ENCODE measurements at regions not wholly inside any gene's neighbourhood (a gene's known extent, or its start where the extent isn't known, plus 50 kb on each side); places are given as distances from the start of the nearest gene placed in this dataset.
"Not testable (repeated sequence)": the region's sequence is repeated elsewhere in the genome, so short reads cannot be mapped to it uniquely, and the experiment has no call there.

DNA sequence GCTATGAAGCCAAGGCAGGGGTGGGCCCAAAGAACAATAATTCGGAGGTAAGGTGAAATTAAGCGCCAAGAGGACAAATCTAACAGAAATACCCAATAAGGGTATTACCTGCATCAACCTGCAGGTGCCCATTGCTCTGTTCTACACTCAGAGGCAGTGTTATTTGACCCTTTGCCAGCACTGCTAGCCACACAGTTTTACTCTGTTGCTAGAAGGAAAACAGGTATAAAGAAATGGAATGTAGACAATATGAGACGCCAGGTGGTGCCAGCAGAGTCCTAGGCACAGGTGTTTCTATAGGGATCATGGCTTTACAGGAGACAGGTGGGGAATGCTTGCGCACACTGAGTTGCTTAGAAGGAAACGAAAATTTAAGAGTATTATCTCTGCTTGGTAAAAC is 201.3 kb downstream of the HTR1A start:
- TF ChIP-seq, protein P1, sequence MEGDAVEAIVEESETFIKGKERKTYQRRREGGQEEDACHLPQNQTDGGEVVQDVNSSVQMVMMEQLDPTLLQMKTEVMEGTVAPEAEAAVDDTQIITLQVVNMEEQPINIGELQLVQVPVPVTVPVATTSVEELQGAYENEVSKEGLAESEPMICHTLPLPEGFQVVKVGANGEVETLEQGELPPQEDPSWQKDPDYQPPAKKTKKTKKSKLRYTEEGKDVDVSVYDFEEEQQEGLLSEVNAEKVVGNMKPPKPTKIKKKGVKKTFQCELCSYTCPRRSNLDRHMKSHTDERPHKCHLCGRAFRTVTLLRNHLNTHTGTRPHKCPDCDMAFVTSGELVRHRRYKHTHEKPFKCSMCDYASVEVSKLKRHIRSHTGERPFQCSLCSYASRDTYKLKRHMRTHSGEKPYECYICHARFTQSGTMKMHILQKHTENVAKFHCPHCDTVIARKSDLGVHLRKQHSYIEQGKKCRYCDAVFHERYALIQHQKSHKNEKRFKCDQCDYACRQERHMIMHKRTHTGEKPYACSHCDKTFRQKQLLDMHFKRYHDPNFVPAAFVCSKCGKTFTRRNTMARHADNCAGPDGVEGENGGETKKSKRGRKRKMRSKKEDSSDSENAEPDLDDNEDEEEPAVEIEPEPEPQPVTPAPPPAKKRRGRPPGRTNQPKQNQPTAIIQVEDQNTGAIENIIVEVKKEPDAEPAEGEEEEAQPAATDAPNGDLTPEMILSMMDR (IDR thresholded peaks at IDR 0.05; ENCODE audit: control extremely low read depth, extremely low read depth, low read depth, missing control alignments): no peak
- ChIA-PET POLR2A (no interaction called here), CTCF (no interaction called here)
- DNase-seq (ENCODE audit: extremely low spot score): no peak

DNA sequence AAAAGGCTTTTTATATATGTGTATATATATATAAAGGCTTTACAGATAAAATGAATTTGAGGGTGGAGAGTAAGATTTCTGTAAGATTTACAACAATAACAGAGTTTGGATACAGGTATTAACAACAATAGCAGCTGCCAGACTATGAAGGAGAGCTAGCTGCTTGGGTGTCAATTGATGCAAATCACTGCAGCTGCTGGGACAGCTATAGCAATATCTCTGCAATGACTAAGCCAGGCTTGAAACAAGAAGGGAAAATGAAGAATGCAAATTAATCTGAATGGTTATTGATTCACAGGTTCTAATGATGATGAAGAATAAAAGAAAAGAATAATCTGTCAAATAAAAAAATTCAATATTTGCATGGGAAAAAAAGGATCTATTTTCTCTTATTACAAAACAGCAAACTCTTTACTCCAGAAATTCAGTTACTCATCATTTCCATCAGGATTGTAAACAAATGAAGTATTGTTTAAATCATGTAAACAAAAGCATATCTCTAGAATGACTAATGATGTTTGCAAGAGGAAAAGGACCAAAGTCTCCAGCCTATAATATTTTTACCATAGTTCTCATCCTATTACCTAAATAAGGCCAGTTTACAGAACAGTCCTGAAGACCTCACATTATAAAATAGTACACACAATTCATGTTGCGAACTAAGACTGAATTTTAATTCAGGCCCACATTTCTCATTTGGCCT is 219.0 kb downstream of the HTR1A start:
- ChIA-PET POLR2A (no interaction called here), CTCF (no interaction called here)
- no peak for DNase-seq (ENCODE audit: extremely low spot score)
- TF ChIP-seq, protein P1 (IDR thresholded peaks at IDR 0.05; ENCODE audit: control extremely low read depth, extremely low read depth, low read depth, missing control alignments): no peak

DNA sequence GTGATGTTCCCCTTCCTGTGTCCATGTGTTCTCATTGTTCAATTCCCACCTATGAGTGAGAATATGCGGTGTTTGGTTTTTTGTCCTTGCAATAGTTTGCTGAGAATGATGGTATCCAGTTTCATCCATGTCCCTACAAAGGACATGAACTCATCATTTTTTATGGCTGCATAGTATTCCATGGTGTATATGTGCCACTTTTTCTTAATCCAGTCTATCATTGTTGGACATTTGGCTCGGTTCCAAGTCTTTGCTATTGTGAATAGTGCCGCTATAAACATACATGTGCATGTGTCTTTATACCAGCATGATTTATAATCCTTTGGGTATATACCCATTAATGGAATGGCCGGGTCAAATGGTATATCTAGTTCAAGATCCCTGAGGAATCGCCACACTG is 229.4 kb downstream of the HTR1A start:
- DNase-seq (ENCODE audit: extremely low spot score); CTCF ChIA-PET; POLR2A ChIA-PET: not testable (repeated sequence)

DNA sequence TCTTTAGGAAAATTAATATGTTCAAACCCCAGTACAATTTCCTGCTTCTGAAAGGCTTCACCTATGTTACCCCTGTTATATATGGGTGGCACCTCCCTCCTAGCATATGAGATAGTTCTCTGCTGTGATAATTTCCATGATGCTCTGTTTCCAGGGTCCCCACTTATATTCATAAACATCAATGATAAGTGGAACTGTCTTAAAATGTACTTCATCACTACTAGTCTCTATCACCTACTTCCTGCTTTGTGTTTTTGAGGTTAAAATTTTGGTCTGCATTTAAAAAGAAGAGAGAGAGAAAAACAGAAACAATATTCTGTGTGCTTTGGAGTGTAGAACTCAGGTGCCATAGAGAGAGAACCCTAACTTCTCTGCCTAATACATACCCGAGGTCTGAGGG is 234.7 kb downstream of the HTR1A start:
- CTCF ChIA-PET: no interaction called here
- POLR2A ChIA-PET: no interaction called here

DNA sequence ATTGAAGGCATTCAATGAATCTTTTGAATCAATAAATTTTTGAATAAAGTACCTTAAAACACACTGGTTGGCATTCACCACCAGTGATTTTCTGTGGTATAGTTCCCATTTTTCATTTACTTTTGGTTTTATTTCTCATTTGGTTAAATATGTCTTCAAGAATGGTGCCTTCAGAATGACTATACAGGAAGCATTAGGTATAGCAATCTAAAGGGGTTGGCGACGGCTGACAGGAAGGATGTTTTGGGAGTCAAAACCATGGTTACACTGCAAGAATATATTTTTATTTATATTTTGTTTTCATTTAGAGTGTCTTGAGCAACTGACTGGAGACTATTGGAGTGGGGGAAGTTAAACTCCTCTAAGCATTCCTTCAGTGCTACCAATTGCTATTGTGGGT is 235.7 kb downstream of the HTR1A start:
- ChIA-PET CTCF (no interaction called here), POLR2A (no interaction called here)
- TF ChIP-seq, protein P1 (IDR thresholded peaks at IDR 0.05; ENCODE audit: control extremely low read depth, extremely low read depth, low read depth, missing control alignments): no peak
- no peak for DNase-seq (ENCODE audit: extremely low spot score)

More for the DNA sequence above, 234.7 kb downstream of the HTR1A start:
- TF ChIP-seq, protein P1 (IDR thresholded peaks at IDR 0.05; ENCODE audit: control extremely low read depth, extremely low read depth, low read depth, missing control alignments): no peak
- DNase-seq (ENCODE audit: extremely low spot score): no peak

DNA sequence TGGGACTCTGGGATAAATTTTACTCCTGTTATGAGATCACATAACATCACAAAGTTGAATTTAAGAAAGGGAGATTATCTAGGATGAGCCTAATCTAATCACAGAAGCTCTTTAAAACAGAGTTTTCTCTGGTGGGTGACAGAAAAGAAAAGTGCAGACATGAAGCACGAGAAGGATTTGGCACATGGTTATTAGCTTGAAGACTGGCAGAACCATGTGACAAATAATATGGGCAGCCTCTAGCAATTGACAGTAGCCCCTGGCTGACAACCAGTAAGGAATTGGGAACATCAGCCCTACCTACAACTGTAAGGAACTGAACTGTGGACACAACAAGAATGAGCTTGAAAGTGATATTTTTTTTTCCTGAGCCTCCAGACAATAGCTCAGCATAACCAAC is 243.1 kb downstream of the HTR1A start:
- CTCF ChIA-PET: interaction anchor here (0.7 to 1.5 kb wide), 6 partner anchors 10 to 22 kb away, joined by 3 to 6 read pairs (median 3); no protein-coding TSS in a partner anchor
- POLR2A ChIA-PET: no interaction called here

DNA sequence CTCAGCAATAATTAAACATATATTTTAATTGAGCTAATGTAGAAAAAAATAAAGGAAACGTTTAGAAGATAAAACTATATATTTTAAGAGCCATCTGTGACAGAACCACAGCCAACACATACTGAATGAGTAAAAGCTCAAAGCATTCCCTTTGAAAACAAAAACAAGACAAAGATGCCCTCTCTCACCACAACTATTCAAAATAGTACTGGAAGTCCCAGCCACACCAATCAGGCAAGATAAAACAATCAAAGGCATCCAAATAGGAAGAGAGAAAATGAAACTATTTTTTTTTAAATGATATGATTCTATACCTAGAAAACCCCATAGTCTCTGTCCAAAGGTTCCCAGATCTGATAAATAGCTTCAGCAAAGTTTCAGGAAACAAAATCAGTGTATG is 262.0 kb downstream of the HTR1A start:
- ChIA-PET CTCF (interaction anchor here (1.0 kb wide), 1 partner anchor 16 kb away, joined by 3 read pairs; no protein-coding TSS in a partner anchor), POLR2A (no interaction called here)
- TF ChIP-seq, protein P1 (IDR thresholded peaks at IDR 0.05; ENCODE audit: control extremely low read depth, extremely low read depth, low read depth, missing control alignments): no peak
- DNase-seq (ENCODE audit: extremely low spot score): no peak

More for the DNA sequence above, 243.1 kb downstream of the HTR1A start:
- no peak for DNase-seq (ENCODE audit: extremely low spot score)
- TF ChIP-seq, protein P1 (IDR thresholded peaks at IDR 0.05; ENCODE audit: control extremely low read depth, extremely low read depth, low read depth, missing control alignments): no peak
